Activated naive CD4-positive, alpha-beta T cell treated with anti-CD3 and anti-CD28 coated beads, Interleukin-2, amount 10 ng/mL, durations not matched to agents 7 days and 5 days (primary cell): ENCODE measurements at regions not wholly inside any gene's neighbourhood (a gene's known extent, or its start where the extent isn't known, plus 50 kb on each side); places are given as distances from the start of the nearest gene placed in this dataset.

Source experiments
- CTCF ChIA-PET: fragments of 350-600 bp; sonication (Branson Sonifier 250); formaldehyde crosslinking; loops from one replicate; lab custom pipeline; 2021; ENCODE audit warnings: antibody characterized with exemption; lab: Charles Lee
- DNase-seq: peaks from one replicate; pipeline ENCODE4 v3.0.0-alpha.2; 2020
- H3K27ac Mint-ChIP-seq: one replicate; pipeline ENCODE4 v1.8.0; 2021; ENCODE audit warnings: mild to moderate bottlenecking, moderate library complexity, mixed read lengths
- H3K27me3 Mint-ChIP-seq: one replicate; pipeline ENCODE4 v1.8.0; 2021; ENCODE audit warnings: mild to moderate bottlenecking, mixed read lengths
- H3K36me3 Mint-ChIP-seq: one replicate; pipeline ENCODE4 v1.8.0; 2021; ENCODE audit warnings: mixed read lengths
- H3K4me1 Mint-ChIP-seq: one replicate; pipeline ENCODE4 v1.8.0; 2021; ENCODE audit warnings: mixed read lengths
- H3K4me3 Mint-ChIP-seq: one replicate; pipeline ENCODE4 v1.8.0; 2021; ENCODE audit warnings: mild to moderate bottlenecking, moderate library complexity, mixed read lengths
- H3K9me3 Mint-ChIP-seq: one replicate; pipeline ENCODE4 v1.8.0; 2021; ENCODE audit warnings: mixed read lengths

DNA sequence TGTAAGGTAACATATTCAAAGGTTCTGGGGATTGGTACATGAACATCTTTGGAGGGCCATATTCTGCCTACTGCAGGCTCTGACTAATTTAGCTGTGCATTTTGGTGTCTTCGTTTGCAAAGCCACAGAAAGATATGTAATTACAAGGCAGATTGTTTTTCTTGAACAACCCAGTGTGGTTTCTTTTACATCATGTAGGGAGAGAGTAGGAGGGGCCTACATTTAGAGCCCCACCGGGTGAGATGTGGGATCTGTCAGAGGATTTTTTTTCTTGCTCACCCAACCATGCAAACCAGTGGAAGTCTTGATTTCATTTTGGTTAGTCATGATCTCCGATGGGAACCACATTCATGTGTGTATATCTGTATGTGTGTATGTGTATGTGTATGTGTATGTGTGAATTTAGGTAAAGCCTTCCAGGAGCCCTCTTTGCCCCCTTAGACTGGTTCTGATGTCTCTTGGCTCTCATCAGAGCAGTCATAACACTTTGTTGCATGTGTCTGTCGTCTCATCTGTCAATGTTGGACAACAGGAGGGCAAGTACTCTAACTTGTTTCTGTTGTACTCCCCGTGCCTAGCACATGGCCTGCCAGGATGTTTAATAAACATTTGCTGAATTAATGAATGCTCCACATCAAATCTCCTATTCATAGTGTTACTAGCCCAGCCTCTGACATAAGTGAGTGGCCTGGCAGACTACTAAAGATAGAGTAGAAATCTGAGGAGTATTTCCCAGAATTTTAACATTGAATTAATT, 239.9 kb downstream of the MTX2 start:
- DNase-seq, result no peak
- H3K27me3 Mint-ChIP-seq, result peaks cover 7% of the 10 kb centered on the region
- no peaks in the 10 kb centered on the region for H3K36me3 Mint-ChIP-seq
- CTCF ChIA-PET, result no interaction called here
- no peaks in the 10 kb centered on the region for H3K4me1 Mint-ChIP-seq
- H3K27ac Mint-ChIP-seq, result no peak overlapping the region
- H3K9me3 Mint-ChIP-seq, result no peaks in the 10 kb centered on the region
- no peak overlapping the region for H3K4me3 Mint-ChIP-seq

DNA sequence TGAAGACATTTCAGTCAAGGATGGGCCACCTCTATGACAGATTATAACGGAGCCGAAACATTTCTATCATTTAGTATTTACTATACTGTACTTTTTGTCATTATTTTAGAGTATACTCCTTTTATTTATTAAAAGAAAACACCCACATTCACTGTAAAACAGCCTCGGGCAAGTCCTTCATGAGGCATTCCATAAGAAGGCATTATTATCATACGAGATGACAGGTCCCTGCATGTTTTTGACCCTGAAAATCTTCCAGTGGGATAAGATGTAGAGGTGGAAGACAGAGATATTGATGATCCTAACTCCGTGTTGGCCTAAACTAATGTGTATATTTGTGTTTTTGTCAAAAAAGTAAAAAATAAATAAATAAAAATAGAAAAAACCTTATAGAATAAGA, 245.0 kb downstream of the MTX2 start:
- no peak overlapping the region for H3K4me3 Mint-ChIP-seq
- DNase-seq, result no peak
- H3K27me3 Mint-ChIP-seq, result peaks cover 12% of the 10 kb centered on the region
- H3K36me3 Mint-ChIP-seq, result no peaks in the 10 kb centered on the region
- CTCF ChIA-PET, result no interaction called here
- H3K4me1 Mint-ChIP-seq, result peaks cover 9% of the 10 kb centered on the region
- no peaks in the 10 kb centered on the region for H3K9me3 Mint-ChIP-seq
- H3K27ac Mint-ChIP-seq, result no peak overlapping the region

GRCh38 chr2:176514805-176515500, 245.7 kb downstream of the MTX2 start:
- no peak for DNase-seq
- Mint-ChIP-seq H3K27me3 (peaks cover 12% of the 10 kb centered on the region), H3K4me3 (no peak overlapping the region), H3K27ac (no peak overlapping the region), H3K4me1 (peaks cover 9% of the 10 kb centered on the region), H3K36me3 (no peaks in the 10 kb centered on the region), H3K9me3 (no peaks in the 10 kb centered on the region)
- CTCF ChIA-PET, result interaction anchor here (0.5 kb wide), 1 partner anchor 74 kb away, joined by 3 read pairs; no protein-coding TSS in a partner anchor

GRCh38 chr2:176516051-176516602, 246.9 kb downstream of the MTX2 start:
- H3K4me1 Mint-ChIP-seq, result peaks cover 9% of the 10 kb centered on the region
- DNase-seq, result no peak
- no peaks in the 10 kb centered on the region for H3K9me3 Mint-ChIP-seq
- no peak overlapping the region for H3K27ac Mint-ChIP-seq
- H3K4me3 Mint-ChIP-seq, result no peak overlapping the region
- CTCF ChIA-PET, result no interaction called here
- no peaks in the 10 kb centered on the region for H3K36me3 Mint-ChIP-seq
- peaks cover 5% of the 10 kb centered on the region for H3K27me3 Mint-ChIP-seq

GRCh38 chr2:176518823-176519222, 249.6 kb downstream of the MTX2 start:
- Mint-ChIP-seq H3K27ac (no peak overlapping the region), H3K27me3 (peaks cover 5% of the 10 kb centered on the region), H3K4me3 (no peak overlapping the region), H3K36me3 (no peaks in the 10 kb centered on the region), H3K9me3 (no peaks in the 10 kb centered on the region), H3K4me1 (peaks cover 9% of the 10 kb centered on the region)
- CTCF ChIA-PET, result interaction anchor here (1.6 kb wide), 1 partner anchor 10 kb away, joined by 3 read pairs; no protein-coding TSS in a partner anchor
- DNase-seq, result no peak

DNA sequence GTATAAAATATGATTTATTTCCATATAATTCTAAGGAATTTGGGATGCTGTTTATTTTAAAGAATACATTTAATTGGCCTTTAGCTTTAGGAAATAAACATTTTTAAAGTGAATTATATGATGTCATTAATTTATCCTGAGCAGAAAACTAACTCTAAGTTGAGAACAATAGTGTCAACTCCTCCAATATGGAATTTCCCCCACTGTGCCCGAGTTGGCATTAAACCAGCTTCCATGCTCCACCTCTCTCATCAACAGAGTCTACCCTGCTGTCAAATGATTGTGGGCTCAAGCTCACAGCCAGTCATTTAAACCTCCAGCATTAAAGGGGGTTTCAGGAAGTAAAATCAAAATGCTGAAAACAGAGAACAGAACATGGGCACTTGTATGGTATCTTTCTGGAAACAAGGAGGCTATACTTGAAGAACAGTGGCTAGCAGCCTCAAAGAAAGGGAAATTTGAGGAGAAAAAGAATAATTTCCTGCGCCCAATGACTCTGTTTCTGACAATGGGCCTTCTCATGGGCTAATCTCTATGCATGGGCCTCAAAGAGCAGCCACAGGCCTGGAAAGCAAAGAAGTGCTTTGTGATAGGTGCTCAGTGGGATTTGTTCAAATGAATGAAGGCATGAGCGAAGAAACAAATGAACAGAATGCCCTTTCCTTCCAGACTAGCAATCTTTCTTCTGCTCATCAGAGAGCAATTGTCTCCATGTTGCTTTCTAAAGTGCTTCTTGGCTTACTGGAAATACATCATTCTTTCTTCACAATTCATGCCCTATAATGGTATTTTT, 252.8 kb downstream of the MTX2 start:
- CTCF ChIA-PET, result no interaction called here
- H3K4me1 Mint-ChIP-seq, result no peaks in the 10 kb centered on the region
- H3K9me3 Mint-ChIP-seq, result no peaks in the 10 kb centered on the region
- no peak for DNase-seq
- no peak overlapping the region for H3K4me3 Mint-ChIP-seq
- H3K27me3 Mint-ChIP-seq, result peaks cover 10% of the 10 kb centered on the region
- no peak overlapping the region for H3K27ac Mint-ChIP-seq
- H3K36me3 Mint-ChIP-seq, result no peaks in the 10 kb centered on the region

GRCh38 chr2:176525086-176525485, 255.8 kb downstream of the MTX2 start:
- DNase-seq, result no peak
- Mint-ChIP-seq H3K36me3 (no peaks in the 10 kb centered on the region), H3K27me3 (peaks cover 6% of the 10 kb centered on the region), H3K27ac (no peak overlapping the region), H3K4me3 (no peak overlapping the region), H3K4me1 (no peaks in the 10 kb centered on the region), H3K9me3 (no peaks in the 10 kb centered on the region)
- CTCF ChIA-PET, result no interaction called here

DNA sequence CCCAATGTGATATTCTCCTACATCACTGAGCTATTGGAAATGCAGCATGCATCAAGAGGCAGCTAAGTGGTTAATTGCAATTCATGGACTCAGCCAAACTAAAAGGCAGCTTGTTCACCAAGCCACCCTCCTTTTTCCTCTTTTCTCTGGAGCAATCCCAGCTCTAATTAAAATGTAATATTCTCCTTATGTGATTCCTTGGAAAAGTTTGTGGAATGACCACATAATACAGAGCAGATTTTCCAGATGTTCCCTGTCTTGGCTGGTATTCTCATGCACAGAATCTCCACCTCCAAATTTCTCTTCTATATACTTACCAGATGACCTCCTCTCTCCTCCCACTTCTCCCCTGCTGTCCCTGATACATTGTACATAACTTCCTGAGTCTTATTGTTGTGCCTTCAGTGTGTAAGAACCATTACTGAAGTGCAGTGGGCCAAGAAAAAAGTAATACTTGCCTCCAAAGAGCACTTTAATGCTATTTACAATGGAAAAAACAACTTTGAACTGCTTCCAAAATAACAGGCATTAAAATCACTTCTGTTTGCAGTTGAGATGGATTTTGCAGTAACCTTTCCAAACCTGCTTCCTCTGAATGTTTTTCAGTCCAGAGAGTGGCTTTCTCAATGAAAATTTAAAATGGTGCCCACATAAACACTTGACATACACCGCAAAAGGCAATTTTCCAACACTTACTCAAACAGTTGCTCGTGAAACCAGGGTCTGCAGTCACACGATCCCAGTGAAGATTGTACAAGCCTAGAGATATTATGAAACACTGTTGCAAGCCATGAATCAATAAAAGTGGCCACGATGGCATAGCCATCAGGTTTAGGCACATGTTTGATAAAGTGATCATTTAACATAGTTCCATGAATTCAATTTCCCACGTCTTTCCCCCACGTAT, 258.0 kb downstream of the MTX2 start:
- no peaks in the 10 kb centered on the region for H3K4me1 Mint-ChIP-seq
- DNase-seq, result no peak
- H3K36me3 Mint-ChIP-seq, result no peaks in the 10 kb centered on the region
- no peaks in the 10 kb centered on the region for H3K9me3 Mint-ChIP-seq
- CTCF ChIA-PET, result no interaction called here
- H3K4me3 Mint-ChIP-seq, result no peak overlapping the region
- H3K27ac Mint-ChIP-seq, result no peak overlapping the region
- peaks cover 11% of the 10 kb centered on the region for H3K27me3 Mint-ChIP-seq

GRCh38 chr2:176531608-176532007, 262.4 kb downstream of the MTX2 start:
- CTCF ChIA-PET, result interaction anchor here (0.7 kb wide), 1 partner anchor 151 kb away, joined by 3 read pairs; no protein-coding TSS in a partner anchor
- no peaks in the 10 kb centered on the region for H3K9me3 Mint-ChIP-seq
- no peak overlapping the region for H3K4me3 Mint-ChIP-seq
- no peak for DNase-seq
- H3K36me3 Mint-ChIP-seq, result no peaks in the 10 kb centered on the region
- peaks cover 11% of the 10 kb centered on the region for H3K27me3 Mint-ChIP-seq
- H3K27ac Mint-ChIP-seq, result no peak overlapping the region
- H3K4me1 Mint-ChIP-seq, result no peaks in the 10 kb centered on the region

DNA sequence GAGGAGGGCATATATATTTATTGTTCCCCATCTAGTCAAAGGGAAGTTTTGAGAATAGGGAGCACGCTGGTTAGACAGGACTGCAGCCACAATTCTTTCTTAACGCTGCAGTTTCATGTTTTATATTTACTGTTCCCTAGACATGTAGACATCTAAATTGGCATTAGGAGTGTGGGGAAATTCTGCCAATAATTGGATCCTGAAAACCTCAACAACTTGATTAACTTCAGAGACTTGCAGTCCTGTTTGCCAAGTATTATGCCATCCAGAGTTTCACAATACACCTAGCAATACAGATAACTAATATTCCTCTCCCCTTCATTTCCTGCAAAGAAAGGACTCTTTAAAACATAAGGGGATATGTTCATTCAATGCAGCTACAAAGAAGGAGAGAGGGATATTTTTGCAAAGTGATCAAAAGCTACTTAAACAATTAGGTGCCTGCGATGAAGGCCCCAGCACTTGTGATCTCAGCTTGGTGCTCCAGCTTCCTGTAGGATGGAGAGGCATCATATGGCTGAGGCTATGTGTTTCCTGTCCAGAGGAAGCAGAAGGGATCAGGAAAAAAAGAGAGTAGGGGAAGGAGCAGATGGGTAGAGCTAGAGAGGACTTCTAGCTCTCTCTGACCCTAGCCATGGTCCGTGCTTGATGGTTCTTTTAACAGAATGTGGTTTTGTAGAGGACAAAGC, 264.4 kb downstream of the MTX2 start:
- H3K36me3 Mint-ChIP-seq, result no peaks in the 10 kb centered on the region
- no peaks in the 10 kb centered on the region for H3K4me1 Mint-ChIP-seq
- CTCF ChIA-PET, result no interaction called here
- H3K9me3 Mint-ChIP-seq, result no peaks in the 10 kb centered on the region
- H3K27me3 Mint-ChIP-seq, result peaks cover 10% of the 10 kb centered on the region
- DNase-seq, result no peak
- H3K27ac Mint-ChIP-seq, result no peak overlapping the region
- no peak overlapping the region for H3K4me3 Mint-ChIP-seq

DNA sequence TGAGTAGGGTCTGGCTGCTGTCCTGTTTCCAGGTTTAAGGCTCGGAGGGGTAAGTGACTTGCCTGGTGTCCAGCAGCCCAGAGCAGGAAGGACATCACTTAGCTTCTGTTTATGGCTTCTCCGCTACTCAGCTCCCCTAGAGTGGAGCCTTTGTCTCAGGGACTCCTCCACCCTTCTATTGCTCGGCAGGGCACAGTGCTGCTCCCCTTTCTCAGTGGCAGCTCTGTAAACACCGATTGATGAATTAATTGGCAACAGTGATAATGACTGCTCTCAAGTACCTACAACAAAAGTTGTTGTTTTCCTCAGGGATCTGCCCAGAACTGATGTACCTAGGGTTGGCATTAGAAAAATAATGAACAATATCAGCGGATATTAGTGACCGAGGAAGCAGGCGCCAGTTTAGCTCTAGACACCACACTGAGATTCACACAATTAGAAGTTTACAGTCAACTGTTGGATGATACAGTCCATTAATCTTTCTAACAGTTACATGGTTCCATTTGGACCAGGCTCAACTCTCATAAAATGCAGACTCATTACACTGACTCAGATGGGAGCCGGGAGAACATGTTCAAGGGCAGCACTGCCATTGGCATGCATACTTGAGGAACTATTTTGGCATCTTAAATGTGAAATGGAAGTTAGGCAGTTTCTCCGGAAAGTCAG, 265.7 kb downstream of the MTX2 start:
- H3K27me3 Mint-ChIP-seq, result peaks cover 13% of the 10 kb centered on the region
- no peaks in the 10 kb centered on the region for H3K36me3 Mint-ChIP-seq
- H3K4me3 Mint-ChIP-seq, result no peak overlapping the region
- H3K27ac Mint-ChIP-seq, result no peak overlapping the region
- CTCF ChIA-PET, result no interaction called here
- no peaks in the 10 kb centered on the region for H3K4me1 Mint-ChIP-seq
- H3K9me3 Mint-ChIP-seq, result no peaks in the 10 kb centered on the region
- no peak for DNase-seq

DNA sequence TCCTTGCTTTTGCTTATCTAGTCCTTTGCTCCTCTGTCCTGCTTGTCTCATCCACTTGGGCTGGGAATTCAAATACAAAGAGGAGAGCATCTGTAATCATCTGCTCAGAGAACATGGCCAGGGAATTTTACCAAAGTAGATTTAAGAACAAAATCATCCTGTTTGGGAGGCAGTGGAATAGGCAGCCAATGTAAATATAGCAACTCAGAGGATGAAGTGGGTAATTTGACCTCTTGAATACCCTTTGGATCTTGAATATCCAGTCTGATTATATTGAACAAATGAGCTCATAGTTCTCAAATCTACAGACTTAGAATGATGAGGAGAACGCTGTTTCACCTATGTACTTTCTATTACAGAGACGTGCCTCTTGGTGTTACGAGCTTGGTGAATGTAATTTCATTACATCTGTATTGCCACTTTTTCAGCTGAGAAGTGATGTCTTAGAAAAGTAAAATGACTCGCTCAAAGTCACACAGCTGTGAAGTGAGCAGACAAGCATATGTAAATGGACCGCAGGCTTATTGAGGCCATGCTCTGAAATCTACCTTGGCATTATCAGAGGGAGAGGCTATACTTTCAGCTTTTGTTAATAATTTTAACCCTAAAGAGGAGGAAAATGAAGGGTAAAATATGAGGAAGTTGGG, 266.3 kb downstream of the MTX2 start:
- Mint-ChIP-seq H3K27ac (no peak overlapping the region), H3K36me3 (no peaks in the 10 kb centered on the region), H3K4me1 (no peaks in the 10 kb centered on the region), H3K9me3 (no peaks in the 10 kb centered on the region), H3K27me3 (peaks cover 13% of the 10 kb centered on the region), H3K4me3 (no peak overlapping the region)
- CTCF ChIA-PET, result no interaction called here
- no peak for DNase-seq
